Activated CD4-positive, CD25-positive, alpha-beta regulatory T cell treated with anti-CD3 and anti-CD28 coated beads, Interleukin-2, amount 50 U/mL, for 16 hours (primary cell): ENCODE measurements at regions not wholly inside any gene's neighbourhood (a gene's known extent, or its start where the extent isn't known, plus 50 kb on each side); places are given as distances from the start of the nearest gene placed in this dataset.

Source experiments
- DNase-seq: peaks from one replicate; pipeline ENCODE4 v3.0.0-alpha.2; 2020; ENCODE audit warnings: low read depth, low spot score

DNA sequence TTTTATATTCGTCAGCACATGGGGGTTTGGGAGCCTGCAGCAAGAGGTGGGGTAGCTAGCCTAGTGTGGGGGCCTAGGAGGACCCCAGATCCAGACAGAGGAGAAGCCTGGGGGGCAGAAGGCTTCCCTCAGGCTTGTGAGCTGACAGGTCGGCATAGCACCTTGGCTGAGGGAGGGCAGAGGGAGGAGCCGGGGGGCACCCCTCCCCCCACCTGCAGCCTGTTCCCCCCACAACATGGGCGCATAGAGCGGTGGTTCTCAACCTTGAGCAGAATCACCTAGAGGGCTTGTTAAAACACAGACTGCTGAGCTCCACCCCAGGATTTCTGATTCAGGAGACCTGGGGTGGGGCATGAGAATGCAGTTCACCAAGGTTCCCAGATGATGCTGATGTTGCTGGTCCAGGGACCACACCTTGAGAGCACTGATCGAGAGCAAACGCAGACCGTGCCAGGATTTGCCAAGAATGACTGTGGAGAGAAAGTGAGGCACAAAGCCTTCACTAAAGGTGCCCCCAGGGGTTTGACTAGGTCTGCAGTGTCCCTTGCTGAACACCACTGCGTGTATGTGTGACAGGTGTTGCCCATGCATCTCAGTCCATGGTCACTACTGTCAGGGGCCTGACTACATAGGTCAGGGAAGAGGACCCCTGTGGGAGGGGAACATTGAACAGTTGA is 163.3 kb downstream of the MACROH2A1 start:
- no peak for DNase-seq

DNA sequence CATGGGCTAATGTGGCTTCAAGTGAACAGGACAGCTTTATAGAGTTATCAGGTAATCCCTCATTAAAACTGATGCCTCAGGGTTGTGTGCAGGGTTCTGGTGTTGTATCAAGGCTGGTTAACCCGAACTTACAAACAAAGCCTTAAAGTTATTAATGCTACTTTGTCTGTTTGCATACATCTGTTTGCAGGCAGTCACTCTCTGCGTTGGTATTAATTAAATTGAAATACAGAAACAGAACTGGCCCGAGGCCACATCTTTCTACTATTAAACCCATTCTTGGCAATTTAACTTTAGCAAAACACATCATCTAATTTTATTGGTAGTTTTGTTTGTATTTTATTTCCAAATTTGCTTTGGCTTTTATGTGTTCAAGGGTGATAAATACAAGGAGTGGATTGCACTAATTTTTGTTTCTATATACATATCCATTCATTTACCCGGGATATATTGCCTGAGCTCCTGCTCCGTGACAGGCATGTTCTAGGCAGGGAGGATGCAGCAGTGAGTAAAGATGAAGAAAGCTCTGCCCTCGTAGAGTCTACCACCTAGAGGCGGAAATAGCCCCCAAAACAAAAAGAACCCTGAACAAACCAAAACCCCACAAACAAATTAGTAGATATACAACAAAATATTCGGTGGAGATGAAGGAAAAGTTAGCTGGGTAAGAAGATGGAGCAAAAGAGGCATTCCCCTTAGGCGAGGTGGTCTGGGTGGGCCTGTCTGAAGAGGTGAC is 164.2 kb downstream of the MACROH2A1 start:
- no peak for DNase-seq

DNA sequence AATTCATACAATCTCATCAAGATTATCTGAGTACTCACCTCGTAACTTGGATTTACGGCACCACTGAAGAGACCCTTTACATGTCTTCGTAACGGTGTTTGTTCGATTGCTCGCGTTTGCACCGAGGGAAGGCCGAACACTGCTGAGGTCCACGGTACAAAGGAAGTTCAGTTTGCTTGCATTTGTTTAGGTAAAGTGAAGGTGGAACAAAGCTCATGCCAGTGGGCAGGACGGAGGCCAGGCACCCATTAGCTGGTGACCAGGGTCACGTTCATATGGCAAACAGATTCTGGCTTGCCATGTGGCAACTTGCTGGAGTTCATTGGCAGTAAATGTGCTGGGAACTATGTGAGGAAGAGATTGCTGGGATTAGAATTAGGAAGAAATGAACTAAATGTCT is 164.8 kb downstream of the MACROH2A1 start:
- no peak for DNase-seq

DNA sequence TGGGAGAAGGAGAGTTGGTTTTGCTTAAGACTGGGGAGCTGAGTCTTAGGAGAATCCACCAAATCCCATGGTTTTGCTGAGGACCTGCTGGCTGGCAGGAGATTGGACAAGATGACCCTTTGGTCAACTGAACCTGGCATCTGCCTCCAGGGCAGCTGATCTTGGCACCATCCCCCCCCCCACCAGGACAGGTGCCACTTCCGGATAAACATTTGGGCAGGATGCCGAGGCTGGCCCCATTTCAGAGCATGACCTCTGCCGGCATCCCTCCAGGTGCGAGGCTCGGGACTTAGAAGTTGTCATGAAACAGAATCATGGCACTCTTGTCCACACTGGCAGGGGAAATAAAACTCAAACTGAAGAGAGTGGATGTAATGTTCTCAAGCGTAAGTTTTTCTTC is 165.6 kb downstream of the MACROH2A1 start:
- no peak for DNase-seq

DNA sequence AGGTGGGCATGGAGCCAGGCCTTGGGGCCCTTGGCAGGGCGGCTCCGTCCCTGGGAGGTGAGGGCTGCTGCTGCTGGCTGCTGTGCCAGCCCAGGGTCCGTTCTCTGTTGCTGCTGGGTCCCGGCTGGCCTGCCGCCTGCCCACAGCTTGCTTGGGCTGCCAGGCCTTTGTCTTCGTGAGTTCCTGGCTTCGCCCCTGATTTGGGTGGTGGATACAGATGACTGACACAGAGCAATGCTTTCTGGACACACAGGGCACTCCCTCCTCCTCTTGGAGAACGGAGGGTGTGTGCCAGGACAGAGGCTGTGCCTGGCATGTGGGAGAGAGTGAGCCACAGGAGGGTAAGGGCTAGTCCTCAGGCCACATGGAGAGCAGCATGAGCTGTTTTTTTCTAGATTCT is 166.1 kb downstream of the MACROH2A1 start:
- no peak for DNase-seq

DNA sequence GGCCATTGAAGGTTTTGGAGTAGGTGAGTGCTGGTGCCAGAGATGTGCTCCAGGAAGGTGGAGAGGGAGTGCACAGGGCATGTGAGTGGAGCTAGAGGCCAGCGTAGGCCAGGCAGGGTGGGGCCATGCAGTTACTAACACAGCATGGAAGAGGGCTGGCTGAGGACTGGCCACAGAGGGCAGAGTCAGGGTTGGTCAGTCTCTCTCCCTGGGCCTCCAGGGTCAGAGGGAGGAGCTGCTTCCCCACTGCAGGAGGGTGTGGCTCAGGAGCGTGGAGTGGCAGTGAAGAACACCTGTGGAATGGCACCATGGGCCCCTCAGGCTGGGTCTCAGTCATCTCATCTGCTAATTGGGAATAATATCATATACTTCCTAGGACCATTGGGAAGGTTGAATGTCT is 167.7 kb downstream of the MACROH2A1 start:
- DNase-seq, result no peak

DNA sequence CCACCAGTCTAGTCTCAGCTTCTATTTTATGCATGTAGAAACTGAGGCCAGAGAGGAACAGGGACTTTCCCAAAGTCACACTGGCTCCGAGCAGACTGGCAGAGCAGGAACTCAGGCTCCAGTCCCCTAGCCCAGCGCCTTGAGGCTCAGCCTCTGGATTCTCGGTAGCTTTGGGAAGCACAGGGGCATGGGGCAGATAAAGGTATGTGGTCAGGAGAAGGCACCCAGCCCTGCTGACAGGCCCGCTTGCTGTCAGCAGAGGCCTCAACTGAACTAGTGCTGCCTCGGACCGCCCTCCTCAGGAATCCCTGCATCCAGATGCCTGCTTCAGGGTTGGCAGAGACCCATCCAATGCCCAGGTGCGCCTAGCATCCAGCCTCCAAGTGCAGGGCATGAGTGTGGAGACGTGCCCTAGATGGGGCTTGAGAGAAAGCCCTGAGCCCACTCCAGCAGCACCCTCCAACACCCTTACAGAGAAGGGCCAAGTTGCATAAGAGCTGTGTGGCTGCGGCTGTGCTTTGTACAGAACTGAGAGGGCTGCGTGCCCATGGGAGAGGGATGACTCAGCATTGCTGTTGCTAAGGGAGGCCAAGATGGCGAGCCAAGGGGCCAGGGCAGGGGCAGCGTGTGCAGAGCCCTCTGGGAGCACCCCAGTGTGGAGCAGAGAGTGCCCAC is 168.6 kb downstream of the MACROH2A1 start:
- no peak for DNase-seq

DNA sequence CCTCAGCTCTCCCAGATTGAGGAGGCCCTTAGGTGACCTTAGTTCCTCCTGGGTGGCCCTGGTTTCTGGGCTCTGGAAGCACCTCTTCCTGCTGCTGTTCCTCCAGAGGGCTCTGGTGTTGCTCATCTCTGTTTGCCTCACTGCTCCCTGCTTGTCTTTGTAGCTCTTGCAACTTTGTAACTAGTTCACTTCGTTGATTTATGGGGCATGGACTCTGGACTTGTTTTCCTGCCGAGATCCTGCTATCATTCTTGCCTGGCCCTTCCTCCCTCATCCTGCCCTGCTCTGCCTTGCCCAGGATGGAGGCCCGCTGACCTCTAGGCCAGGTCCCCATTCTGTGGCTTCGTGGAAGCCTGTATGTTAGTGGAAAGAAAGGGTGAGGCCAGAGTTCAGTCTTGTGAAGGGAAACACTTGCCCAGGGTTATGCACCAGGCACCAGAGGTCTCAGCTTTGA is 169.3 kb downstream of the MACROH2A1 start:
- DNase-seq, result no peak

DNA sequence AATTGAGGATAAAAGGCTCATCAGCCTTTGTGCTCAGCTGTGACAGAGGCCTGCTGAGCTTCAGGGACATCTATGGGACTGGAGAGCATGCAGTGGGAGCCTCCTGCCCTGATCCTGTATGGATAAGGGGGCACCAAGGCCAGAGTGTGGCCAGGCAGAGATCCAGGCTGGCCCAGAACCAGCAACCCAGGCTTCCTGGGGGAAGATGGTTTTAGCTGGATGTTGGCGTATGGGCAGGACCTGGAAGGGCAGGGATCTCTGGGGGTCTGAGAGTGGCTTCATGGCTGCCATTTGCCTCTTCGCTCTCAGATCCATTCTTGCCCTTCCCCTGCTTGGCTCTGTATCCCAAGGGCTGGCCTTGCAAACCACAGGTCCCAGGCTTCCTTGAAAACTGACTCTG is 169.9 kb downstream of the MACROH2A1 start:
- DNase-seq, result no peak

DNA sequence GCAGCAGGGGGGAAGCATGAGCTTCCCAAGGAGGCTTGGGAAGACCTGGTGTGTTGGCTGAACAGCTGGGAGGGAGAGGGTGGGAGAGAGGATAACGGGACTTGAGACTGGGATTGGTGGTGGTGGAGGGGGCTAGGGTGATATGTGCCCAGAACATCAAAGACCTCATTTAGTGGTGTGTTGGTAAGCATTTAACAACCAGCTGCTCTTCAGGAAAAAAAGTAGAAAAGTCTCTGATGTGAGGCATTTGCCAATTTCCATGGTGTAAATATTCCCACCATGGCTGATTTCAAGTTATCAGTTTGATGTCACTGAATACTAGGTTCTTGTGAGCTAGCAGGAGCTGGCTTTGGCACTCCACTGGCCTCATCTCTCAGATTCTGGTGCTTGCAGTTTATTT is 170.8 kb downstream of the MACROH2A1 start:
- DNase-seq, result no peak

DNA sequence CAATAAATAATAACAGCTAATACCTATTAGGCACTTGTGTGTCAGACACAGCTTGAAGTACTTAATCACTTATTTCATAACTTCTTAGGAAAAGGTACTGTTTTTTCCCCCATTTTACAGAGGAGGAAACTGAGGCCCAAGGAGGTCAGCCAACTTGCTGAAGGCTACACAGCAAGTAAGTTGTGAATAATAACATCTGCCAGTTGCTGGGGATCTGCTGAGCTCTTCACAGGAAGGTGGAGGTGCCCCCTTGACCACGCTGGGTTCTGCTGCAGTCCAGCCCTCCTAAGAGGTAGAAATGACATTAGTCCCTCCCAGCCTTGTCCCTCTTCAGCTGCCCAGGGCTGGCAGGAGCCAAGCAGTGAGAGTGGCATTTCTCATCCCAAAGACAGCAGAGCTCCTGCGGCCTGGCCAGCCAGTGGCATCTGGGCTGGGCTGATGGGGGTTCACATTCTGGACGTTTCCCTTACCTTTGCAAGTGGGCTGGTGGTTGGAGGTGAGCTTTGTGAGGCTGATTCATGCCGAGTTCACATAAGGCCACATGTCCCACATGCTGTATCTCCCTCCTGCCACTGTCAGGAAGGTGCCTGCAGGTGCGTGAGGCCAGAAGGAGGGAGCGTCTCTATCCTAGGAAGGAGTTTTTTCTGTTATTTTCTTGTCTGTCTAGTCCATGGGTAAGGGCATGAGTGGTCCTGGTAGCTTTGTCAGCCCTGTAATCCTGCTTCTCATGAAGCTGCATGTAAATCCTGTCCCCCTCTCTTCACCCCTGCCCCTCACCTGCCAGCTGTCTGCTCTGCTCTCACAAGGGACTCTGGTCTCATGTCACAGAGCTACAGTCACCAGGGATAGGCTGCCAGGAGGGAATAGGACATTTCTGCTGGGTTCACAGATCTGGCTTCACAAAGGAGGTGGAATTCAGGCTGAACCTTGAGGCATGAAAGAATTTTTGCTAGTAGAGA is 171.7 kb downstream of the MACROH2A1 start:
- DNase-seq, result no peak

DNA sequence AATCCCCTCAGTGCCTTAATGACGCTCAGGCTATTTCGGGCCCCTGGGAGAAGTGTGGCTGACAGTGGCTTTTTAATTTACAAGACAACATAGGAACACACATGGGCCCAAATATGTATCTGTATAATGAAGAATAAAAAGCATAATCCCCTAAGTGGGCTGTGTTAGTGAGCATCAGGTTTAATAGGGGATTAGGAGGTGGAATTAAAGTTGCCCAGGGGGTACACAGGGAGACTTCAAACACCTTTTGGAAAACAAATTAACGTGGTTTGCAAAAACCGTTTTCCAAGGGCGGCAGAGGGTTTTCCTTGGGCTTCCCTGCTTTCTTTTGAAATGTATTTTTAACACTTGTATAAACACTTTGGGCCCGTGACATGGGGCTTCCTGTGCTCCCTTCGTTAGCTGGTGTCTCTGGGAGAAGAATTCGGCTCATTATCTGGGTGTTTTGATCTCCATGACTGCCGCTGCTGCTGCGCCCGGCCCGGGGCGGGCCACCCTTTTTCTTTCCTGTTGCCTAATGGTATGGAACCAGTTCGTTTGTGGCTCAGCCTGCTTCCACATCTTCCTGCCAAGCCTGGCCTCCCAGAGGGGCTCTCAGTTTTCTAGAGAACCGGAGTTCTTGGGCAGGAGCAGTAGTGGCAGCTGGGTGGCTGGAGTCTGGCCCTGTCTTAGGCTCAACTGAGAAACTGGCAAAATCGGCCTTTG is 173.0 kb downstream of the MACROH2A1 start:
- no peak for DNase-seq

DNA sequence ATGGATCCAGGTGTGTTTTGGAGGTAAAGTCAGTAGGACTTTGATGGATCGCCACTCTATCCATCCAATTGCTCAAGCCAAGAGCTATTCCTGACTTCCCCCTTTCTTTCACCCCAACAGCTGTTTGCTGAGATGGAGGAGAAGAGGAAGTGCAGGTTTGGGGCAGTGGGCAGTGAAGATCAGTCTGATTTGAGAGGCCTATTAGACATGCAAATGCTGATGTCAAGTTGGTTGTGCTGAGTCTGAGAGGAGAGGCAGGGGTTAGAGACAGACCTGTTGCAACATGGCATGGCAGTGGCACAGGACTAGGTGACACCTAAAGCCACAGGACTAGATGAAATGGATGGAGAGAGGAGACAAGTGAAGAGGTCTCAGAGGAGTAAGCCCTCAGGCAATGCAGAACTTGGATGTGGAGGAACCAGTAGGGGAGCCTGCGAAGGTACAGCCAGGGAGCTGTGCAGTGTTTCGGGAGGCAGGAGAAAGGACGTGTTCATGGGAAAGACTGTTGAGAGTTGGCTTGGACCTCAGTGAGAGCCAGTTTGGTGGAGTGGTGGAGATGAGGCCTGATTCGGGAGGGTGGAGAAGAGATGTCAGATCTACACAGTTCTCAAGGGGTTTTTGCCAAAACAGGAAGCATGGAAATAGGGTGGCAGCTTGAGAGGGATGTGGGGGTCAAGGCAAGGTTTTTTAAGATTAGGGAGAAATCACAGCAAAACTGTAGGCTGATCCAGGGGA is 175.0 kb downstream of the MACROH2A1 start:
- DNase-seq, result no peak

DNA sequence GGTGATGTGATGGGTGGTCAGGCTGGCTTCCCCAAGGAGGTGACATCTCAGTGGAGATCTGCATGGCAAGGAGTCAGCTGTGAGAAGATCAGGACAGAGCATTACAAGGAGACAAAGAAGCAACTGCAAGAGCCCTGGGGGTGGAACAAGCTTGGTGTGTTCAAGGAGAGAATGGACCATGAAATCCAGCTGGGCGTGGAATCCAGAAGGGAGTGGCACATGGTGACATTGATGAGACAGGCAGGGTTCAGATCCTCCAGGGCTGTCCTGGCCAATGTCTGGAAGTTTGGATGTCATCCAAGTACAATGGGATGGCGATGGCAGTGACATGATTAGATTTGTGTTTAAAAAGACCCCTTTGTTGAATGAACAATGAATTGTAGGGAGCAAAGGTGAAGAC is 175.6 kb downstream of the MACROH2A1 start:
- no peak for DNase-seq

DNA sequence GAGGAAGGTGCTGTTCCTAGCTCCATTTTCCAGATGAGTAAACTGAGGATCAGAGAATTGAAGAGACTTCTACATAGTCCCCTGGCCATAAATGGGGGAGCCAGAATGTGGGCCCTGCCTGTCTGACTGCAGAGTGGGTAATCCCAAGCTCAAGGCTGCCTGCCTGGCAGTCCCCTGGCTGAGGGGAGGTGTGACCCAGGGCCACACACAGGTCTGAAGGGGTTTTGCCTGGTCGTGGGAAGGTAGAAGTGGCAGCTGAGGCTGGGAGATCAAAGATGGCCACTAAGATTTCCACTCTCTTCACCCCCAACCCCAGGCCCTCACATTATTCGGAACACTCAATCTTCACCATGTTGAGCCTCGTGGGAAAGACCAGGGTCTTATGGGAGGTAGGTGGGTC is 176.3 kb downstream of the MACROH2A1 start:
- DNase-seq, result no peak

DNA sequence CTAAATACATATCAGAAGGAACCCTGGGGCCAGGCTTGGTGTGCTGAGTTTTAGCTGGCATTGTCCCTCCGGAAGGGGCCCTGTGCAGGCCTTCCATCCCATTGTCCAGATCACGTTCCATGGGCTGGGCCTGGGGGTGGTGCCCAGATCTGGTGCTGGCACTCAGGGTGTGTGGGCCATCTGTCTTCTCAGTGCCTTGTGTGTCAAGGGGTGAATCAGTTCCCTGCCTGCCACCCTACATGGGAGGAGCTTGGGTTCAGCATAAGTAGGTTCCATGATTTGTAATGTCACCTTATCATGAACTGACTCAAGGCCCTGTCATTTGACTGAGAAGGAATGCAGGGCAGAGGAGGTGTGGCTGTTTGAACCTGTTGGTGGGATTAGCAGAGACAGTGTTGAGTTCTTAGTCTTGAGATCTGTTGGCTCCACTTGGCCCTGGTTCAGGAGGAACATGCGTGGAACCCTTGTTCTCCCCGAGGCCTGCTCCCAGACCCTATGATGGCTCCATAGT is 176.8 kb downstream of the MACROH2A1 start:
- DNase-seq, result no peak

DNA sequence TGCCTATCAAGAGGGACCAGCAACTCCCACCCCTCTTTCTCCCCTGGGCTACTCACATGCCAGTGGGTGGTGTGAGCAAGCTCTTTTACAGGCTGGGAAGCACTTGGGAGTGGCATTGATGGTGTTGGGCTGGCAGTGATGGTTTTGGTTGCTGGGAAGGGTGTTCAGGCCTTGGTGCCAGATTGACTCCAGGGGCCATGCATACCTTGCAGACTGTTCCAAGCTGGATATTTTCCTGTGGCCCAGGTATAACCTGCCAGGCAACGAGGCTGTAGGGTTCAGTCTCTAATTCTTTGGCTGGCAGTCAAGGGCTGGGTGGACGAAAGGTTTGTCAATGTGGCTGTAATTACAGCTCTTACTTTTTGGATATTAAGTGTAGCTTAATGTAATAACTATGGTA is 177.3 kb downstream of the MACROH2A1 start:
- DNase-seq, result no peak

DNA sequence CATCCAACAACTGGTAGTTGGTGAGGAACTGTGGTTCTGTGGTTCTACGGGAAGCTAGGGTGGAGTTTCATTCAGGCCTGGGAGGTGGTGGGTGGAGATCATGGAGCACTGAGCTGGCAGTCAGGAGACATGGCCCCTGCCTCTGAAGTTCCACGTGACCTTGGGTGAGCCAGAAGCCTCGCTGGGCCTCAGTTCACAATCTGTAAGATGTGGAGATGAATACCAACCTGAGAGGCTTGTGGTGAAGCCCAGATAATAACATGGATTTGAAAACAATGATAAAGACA is 177.9 kb downstream of the MACROH2A1 start:
- DNase-seq, result no peak

DNA sequence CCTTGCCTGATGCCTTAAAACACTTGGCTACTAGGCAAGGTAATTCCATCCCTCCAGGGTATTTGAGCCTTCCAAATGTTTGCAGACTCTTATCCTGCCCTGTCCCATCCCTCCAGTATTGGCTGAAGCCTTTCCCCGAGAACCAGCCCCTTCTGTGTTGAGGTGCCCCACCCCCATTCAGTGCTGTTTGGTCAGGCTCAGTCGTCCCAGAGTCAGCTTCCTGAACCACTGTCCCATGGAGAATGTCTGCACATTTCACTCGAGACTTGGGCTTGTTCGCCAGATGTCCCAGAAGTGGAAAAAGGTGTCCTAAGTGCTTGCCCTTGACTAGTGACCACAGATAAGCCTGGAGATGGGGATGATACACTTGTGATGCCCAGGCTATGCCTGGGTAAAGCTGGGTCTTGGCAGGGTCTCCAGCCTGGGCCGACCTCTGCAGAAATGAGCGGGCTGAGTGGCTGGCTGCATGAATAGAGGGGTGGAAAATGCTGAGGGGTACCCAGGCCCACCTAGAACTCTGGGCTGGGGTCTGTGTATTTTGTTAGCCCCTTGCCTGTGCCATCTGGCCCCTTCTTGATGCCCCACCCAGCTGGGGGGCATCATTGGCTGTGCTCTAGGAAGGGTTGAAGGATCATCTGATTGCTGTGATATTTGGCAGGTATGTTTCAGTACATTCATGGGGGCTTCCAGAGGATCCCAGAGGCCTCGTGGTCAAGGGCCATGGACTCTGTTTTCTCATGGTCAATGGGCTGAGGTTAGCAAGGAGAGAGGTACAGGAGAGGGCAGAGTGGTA is 178.4 kb downstream of the MACROH2A1 start:
- no peak for DNase-seq

DNA sequence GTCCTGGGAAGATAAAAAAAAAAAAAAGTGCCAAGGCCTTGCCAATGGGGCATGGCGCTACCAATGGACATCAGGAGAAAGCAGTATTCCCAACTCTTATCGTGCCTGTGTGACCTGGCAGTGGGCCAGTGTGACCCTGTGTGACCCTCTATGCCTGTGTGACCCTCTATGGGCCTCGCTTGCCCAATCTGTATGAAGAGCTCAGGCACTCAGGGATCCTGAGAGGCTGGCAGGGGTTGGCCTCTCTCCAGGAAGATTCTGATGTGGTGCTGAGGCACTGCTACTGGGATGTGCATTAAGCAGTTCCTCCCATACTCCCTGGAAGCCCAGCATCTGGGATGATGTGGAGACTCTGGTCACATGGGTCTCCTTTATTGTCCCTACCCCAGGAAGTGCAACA is 179.2 kb downstream of the MACROH2A1 start:
- no peak for DNase-seq
